SK-N-SH treated with all-trans-retinoic acid at 6 μM for 48 hours (cell line): ENCODE measurements at regions not wholly inside any gene's neighbourhood (a gene's known extent, or its start where the extent isn't known, plus 50 kb on each side); places are given as distances from the start of the nearest gene placed in this dataset.

Experiments
- ATAC-seq: fragments of 200-7000 bp; cut with Tn5 transposase; 3 replicates; pipeline ENCODE4 v1.9.1; 2020; ENCODE audit warnings: mild to moderate bottlenecking, moderate library complexity
- ARNTL ChIP-seq: fragments of 450-650 bp; formaldehyde crosslinking; IDR thresholded peaks from 2 replicates; pipeline ENCODE4 v1.5.0; 2020; ENCODE audit warnings: low read depth, mild to moderate bottlenecking, moderate library complexity, borderline replicate concordance
- BACH2 ChIP-seq: fragments of 250-450 bp; sonication (Bioruptor Pico); IDR thresholded peaks from 2 replicates; pipeline ENCODE4 v1.9.0; 2021; ENCODE audit warnings: mild to moderate bottlenecking, borderline replicate concordance
- CREB5 ChIP-seq: fragments of 250-450 bp; sonication (Bioruptor Pico); IDR thresholded peaks from 2 replicates; pipeline ENCODE4 v1.5.1; 2020; ENCODE audit warnings: low read depth, mild to moderate bottlenecking, moderate library complexity
- CSDC2 ChIP-seq: fragments of 250-450 bp; sonication (Bioruptor Pico); IDR thresholded peaks from 2 replicates; pipeline ENCODE4 v1.5.0; 2020; ENCODE audit warnings: mild to moderate bottlenecking, moderate library complexity
- CSRNP3 ChIP-seq: fragments of 250-450 bp; sonication (Bioruptor Pico); IDR thresholded peaks from 2 replicates; pipeline ENCODE4 v1.5.1; 2021; ENCODE audit warnings: mild to moderate bottlenecking, moderate library complexity
- ESRRG ChIP-seq: fragments of 250-450 bp; sonication (Bioruptor Pico); IDR thresholded peaks from 2 replicates; pipeline ENCODE4 v1.6.1; 2021; ENCODE audit warnings: mild to moderate bottlenecking
- ISL1 ChIP-seq: fragments of 250-450 bp; sonication (Bioruptor Pico); IDR thresholded peaks from 2 replicates; pipeline ENCODE4 v2.1.2; 2022; ENCODE audit warnings: mild to moderate bottlenecking, moderate library complexity
- PATZ1 ChIP-seq: fragments of 250-450 bp; sonication (Bioruptor Pico); IDR thresholded peaks from 2 replicates; pipeline ENCODE4 v1.8.0; 2020; ENCODE audit warnings: mild to moderate bottlenecking, moderate library complexity, borderline replicate concordance
- PPARA ChIP-seq: fragments of 250-450 bp; sonication (Bioruptor Pico); IDR thresholded peaks from 2 replicates; pipeline ENCODE4 v1.5.0; 2020; ENCODE audit warnings: mild to moderate bottlenecking, borderline replicate concordance
- RARB ChIP-seq: fragments of 250-450 bp; sonication (Bioruptor Pico); IDR thresholded peaks from 2 replicates; pipeline ENCODE4 v1.8.0; 2021; ENCODE audit warnings: mild to moderate bottlenecking, moderate library complexity
- SNAI2 ChIP-seq: fragments of 250-450 bp; sonication (Bioruptor Pico); IDR thresholded peaks from 2 replicates; pipeline ENCODE4 v1.5.0; 2020; ENCODE audit warnings: mild to moderate bottlenecking, moderate library complexity
- TOX ChIP-seq: fragments of 250-450 bp; sonication (Bioruptor Pico); IDR thresholded peaks from 2 replicates; pipeline ENCODE4 v1.8.0; 2021; ENCODE audit warnings: mild to moderate bottlenecking, moderate library complexity, borderline replicate concordance
- TSHZ2 ChIP-seq: fragments of 250-450 bp; sonication (Bioruptor Pico); IDR thresholded peaks from 2 replicates; pipeline ENCODE4 v1.5.0; 2020; ENCODE audit warnings: mild to moderate bottlenecking, moderate library complexity
- ZC3H10 ChIP-seq: fragments of 250-450 bp; sonication (Bioruptor Pico); IDR thresholded peaks from 2 replicates; pipeline ENCODE4 v1.5.1; 2021; ENCODE audit warnings: mild to moderate bottlenecking, moderate library complexity
- ZFP30 ChIP-seq: fragments of 450-650 bp; formaldehyde crosslinking; IDR thresholded peaks from 2 replicates; pipeline ENCODE4 v1.5.0; 2022; ENCODE audit warnings: mild to moderate bottlenecking, moderate library complexity
- ZNF565 ChIP-seq: fragments of 450-650 bp; formaldehyde crosslinking; conservative IDR thresholded peaks from 2 replicates; pipeline ENCODE4 v1.5.0; 2020; ENCODE audit warnings: low read depth, mild to moderate bottlenecking, moderate library complexity
- ZNF70 ChIP-seq: fragments of 450-650 bp; formaldehyde crosslinking; IDR thresholded peaks from 2 replicates; pipeline ENCODE4 v1.5.0; 2020; ENCODE audit warnings: mild to moderate bottlenecking, moderate library complexity
- ZNF8 ChIP-seq: fragments of 450-650 bp; formaldehyde crosslinking; IDR thresholded peaks from 2 replicates; pipeline ENCODE4 v1.5.0; 2020; ENCODE audit warnings: mild to moderate bottlenecking, moderate library complexity

- no peak for TF ChIP-seq TSHZ2 (CRISPR knock-in tag)
Observed at GRCh38 chr18:10015288-10015701, 101.5 kb downstream of the VAPA start (continued).

GRCh38 chr18:10015941-10016819, 102.4 kb downstream of the VAPA start:
- no peak for TF ChIP-seq CSRNP3 (CRISPR knock-in tag)
- peak; percentile 71 for TF ChIP-seq ISL1 (CRISPR knock-in tag)
- no peak; the same call in 1 of the 2 replicates for TF ChIP-seq TOX (CRISPR knock-in tag)
- peak; percentile 90 for ATAC-seq

- no peak for TF ChIP-seq TOX (CRISPR knock-in tag)
- TF ChIP-seq CREB5: no peak
- TF ChIP-seq PPARA (CRISPR knock-in tag): no peak
- TF ChIP-seq CSDC2: no peak
- TF ChIP-seq CSRNP3 (CRISPR knock-in tag): no peak
- no peak for TF ChIP-seq SNAI2 (CRISPR knock-in tag)
- no peak for TF ChIP-seq RARB
- TF ChIP-seq ARNTL: no peak
- TF ChIP-seq ESRRG (CRISPR knock-in tag): no peak
- TF ChIP-seq ZNF565 (CRISPR knock-in tag): no peak
- TF ChIP-seq ZNF8 (CRISPR knock-in tag): no peak
- TF ChIP-seq ZFP30 (CRISPR knock-in tag): no peak
- TF ChIP-seq BACH2 (CRISPR knock-in tag): no peak
- TF ChIP-seq PATZ1 (CRISPR knock-in tag): no peak
- TF ChIP-seq ZNF70 (CRISPR knock-in tag): no peak
- TF ChIP-seq TSHZ2 (CRISPR knock-in tag): no peak
- TF ChIP-seq ZC3H10 (CRISPR knock-in tag): no peak
- ATAC-seq: peak; percentile 8; the same call in 2 of the 3 replicates
Observed at GRCh38 chr18:10017043-10017442, 103.2 kb downstream of the VAPA start.
